ENCODE measurements at regions not wholly inside any gene's neighbourhood (a gene's known extent, or its start where the extent isn't known, plus 50 kb on each side); places are given as distances from the start of the nearest gene placed in this dataset.
"Not testable (repeated sequence)": the region's sequence is repeated elsewhere in the genome, so short reads cannot be mapped to it uniquely, and the experiment has no call there.

GRCh38 chr4:126364311-126364911 is 1049.7 kb downstream of the FAT4 start:
- DNase-seq: peak; percentile 27

DNA sequence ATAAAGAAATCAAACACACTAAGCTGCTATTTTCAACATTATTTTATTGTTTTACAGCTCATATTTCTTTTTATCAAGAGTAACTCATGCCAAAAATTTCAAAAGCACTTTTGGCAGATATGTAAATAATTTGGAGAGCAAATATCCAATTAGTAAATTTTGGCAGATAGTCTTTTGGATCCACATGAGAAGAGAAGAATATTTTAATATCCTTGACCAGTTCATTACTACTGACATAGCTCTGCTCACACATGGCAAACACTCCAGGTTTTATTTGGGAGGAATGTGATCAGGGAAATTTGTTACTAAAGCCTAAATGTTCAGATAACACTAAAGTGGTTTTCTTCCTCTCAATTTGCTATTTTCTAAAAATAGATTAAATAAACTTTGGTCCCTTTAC is 1054.3 kb downstream of the FAT4 start:
- no peak for DNase-seq

- DNase-seq: no peak
Observed at GRCh38 chr4:126372634-126373033, 1057.9 kb downstream of the FAT4 start.

DNA sequence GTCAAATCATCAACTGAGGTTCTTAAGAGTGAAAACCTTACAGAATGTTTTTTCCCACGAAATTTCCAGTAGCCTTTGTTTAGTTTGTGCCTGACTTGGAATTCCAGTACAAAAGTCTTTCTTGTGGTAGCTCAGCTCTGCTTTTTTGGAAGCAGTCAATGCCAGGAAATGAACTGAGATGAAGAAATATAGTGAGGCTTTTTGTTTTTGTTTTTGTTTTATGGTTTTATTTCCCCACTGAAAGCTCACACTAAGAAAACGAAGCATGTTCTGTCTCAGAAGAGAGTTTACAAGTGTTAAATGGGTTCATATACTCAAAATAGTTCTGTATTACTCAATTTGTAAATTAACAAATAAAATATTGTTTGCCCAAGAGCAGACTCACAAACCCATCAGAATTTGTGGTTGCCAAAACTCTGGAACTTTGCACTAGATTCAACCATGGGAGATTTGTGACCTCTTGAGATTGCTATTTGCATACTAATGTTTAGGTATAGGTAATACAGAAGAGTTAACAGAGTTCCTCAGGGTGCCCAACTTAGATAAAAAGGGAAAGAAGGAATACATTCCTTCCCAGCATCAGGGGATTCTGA is 1060.8 kb downstream of the FAT4 start:
- DNase-seq: no peak

GRCh38 chr4:126385954-126386353 is 1071.2 kb downstream of the FAT4 start:
- DNase-seq: no peak

- peak; percentile 15 for DNase-seq
Observed at GRCh38 chr4:126386512-126386911, 1071.8 kb downstream of the FAT4 start.

DNA sequence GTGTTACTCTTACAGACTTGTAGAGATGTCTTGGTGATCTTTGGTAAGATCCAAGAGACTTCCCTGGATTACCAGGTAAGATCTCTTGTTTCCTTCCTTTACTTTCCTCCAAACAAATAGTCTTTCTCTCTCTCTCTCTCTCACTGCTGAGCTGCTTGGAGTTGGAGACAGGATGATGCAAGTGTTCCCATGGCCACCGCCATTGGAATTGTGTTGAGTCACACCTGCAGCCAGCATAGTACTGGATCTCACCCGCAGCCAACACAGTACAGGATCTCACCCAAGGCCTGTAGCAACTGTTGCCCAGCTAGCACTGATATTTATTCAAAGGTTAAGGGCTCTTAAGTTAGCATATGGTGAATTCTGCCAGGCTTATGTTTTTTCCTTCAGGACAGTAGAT is 1080.9 kb downstream of the FAT4 start:
- DNase-seq: peak; percentile 8

DNA sequence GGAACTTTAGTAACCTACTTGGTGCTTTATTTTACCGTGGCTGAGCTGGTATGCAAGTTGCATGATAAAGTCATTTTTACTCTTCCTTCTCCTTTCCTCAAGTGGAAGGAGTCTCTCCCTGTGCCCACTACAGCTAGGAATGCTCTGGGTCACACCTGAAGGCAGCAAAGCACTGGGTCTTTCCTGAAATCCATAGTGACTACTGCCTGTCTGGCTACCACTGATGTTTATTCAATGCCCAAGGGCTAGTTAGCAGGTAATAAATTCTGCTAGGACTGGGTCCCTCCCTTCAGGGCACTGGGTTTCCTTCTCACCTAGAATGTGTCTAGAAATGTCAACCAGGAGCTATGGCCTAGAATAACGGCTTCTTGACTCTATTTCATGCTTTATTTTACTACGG is 1081.4 kb downstream of the FAT4 start:
- no peak for DNase-seq

GRCh38 chr4:126396703-126397102 is 1081.9 kb downstream of the FAT4 start:
- no peak for DNase-seq

DNA sequence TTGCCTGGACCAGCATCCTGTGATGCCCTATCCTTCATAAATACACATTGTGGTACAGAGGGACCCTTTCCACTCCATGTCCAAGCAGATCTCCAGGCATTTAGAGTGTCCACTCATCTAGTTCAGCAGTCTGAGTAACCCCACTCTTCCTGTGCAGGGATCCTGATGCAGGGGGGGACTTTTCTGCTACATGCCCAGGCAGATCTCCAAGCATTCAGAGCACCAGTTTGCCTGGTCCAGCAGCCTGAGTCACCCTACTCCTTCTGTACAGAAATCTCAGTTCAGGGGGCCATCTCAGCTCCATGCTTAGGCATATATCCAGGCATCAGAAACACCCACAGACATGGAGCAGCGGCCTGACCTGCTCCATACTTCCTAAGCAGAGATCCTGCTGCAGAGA is 1089.8 kb downstream of the FAT4 start:
- peak; percentile 5 for DNase-seq

DNA sequence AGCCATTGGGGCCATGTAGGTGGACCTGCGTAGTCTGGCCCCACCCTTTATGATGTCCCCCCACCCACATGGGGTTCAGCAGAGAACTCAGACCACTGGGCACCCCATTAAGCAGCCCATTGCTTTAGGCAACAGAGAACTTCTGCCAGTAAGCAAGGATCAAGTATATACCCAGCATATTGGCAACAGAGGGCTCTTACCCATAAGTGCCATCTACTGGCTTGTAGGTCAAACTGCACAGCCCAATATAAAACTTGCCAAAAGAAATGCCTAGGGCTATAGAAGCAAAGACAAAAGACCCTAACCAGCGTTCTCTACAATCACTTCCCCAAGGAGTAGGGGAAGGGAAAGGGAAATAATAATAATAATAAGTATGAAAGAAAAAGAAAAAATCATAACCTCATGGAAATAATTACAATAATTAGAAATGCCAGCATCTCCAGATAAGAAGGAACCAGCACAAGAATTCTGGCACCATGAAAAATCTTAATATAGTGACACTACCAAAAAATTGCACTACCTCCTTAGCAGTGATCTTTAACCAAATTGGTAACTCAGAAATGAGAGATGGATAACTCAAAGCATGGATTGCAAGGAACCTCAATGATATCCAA is 1090.7 kb downstream of the FAT4 start:
- peak; percentile 17 for DNase-seq

DNA sequence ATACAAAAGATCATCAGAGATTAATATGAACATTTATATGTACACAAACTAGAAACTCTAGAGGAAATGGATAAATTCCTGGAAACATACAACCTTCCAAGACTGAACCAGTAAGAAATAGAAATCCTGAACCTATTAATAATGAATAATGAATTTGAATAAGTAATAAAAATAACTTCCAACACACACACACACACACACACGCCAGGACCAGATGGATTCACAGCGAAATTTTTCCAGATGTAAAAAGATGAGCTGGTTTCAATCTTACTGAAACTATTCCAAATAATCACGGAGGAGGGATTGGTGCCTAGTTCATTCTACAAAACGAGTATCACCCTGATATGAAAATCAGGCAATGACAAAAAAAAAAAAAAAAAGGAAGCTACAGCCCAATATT is 1095.0 kb downstream of the FAT4 start:
- DNase-seq: no peak

- no peak for DNase-seq
Observed at GRCh38 chr4:126411047-126411446, 1096.3 kb downstream of the FAT4 start.

DNA sequence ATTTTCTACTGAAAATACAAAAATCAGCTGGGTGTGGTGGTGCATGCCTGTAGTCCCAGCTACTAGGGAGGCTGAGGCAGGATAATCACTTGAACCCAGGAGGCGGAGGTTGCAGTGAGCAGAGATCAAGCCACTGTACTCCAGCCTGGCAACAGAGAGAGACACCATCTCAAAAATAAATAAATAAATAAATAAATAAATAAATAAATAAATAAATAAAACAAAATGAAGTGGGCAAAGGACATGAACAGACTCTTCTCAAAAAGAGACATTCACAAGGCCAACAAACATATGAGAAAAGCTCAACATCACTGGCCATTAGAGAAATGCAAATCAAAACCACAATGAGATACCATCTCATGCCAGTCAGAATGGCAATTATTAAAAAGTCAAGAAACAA is 1097.6 kb downstream of the FAT4 start:
- not testable (repeated sequence) for DNase-seq

DNA sequence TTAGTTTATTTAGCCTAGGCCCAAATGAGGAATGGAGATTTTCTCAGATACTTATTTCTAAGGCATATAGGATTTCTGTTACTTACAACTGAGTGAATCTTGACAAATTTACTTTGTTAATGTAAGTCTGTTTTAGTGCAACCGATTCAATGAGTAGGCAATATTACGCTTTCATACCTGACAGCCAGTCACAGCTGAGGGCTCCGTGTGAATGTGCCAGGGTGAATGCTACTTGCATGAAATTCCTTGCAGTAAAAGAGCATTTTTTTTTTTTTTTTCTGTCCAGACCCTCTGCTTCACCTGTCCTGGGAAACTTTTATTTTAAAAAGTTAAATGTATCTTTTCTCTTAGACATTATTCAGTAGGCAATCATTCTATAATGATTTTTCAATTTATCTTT is 1100.0 kb downstream of the FAT4 start:
- DNase-seq: no peak

DNA sequence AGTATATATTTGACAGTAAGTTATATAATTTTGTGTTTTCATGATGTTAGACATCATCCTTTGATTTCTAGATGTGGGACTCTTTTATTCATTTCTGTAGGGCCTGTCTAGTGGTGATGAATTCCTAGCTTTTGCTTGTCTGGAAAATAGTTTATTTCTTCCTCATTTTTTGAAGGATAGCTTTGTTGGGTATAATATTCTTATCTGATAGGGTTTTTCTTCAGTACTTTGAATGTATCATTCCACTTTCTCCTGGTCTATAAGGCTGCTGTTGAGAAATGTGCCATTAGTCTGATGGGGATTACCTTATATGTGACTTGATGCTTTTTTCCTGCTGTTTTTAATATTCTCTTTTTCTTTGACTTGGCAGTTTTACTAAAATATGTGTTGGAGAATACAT is 1104.5 kb downstream of the FAT4 start:
- no peak for DNase-seq

- DNase-seq: no peak
Observed at GRCh38 chr4:126427853-126428252, 1113.1 kb downstream of the FAT4 start.

GRCh38 chr4:126431049-126431448 is 1116.3 kb downstream of the FAT4 start:
- no peak for DNase-seq

GRCh38 chr4:126435491-126435890 is 1120.7 kb downstream of the FAT4 start:
- no peak for DNase-seq

DNA sequence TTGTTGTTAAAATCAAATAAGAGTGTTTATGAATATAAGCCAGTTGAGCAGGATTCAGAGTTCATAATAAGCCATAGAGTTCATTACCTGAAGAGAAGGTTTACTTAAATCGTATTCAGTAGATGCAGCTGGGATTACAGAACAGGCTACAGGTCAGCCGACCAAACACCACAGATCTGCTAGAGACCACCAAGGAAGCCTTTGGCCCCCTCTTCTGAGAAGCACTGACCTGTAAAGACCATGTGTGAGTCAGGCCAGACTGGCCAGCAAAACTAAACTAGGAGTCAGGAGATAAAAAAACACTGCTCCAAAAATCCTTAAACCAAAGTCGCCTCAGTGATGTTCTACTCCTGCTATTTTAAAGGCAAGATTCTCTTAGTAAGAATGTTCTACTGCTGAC is 1125.5 kb downstream of the FAT4 start:
- DNase-seq: no peak

DNA sequence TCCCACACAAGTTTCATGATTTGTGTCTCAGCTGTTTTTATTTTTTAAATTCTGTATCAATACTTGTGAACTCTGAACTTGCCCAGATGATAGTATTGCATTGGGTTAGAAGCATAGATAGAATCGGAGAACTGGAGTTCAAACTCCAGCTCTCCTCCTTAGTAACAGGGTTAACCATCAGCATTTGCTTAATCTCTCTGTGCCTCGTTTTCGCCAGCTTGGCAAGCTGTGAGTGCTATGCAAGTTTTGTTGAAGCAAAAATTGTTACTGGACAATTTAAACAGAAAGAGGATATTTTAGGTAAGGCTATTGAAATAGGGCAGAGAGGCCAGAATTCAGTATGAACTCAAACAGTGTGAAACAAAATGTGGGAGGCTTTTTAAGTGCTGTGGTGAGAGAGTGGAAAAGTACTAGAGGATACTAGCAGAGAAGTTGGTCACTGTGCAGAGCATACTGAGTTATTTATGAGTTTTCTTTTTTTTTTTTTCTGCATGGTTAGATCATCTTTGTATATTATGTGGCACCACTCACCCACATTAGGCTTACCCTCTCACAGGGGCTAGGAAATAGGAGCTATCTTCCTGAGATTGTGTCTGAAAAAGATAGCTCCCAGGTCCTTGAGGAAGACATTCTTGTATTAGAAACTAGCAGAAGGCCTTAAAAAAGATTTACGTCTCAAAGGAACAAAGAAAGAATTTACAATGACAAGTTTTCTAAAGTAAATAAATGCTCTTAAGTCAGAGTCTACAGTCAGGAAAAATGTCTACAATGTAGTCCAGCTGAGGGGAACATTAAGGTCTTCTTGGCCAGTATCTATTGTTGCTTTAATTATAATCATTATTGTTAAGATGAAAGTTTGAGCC is 1126.6 kb downstream of the FAT4 start:
- DNase-seq: peak; percentile 7

- DNase-seq: peak; percentile 15
Observed at GRCh38 chr4:126445596-126445995, 1130.8 kb downstream of the FAT4 start.

- DNase-seq: no peak
Observed at GRCh38 chr4:126446917-126447316, 1132.2 kb downstream of the FAT4 start.

All from fibroblast of skin of back (primary cell).